Smooth muscle cell (in vitro differentiated cells): ENCODE measurements at regions not wholly inside any gene's neighbourhood (a gene's known extent, or its start where the extent isn't known, plus 50 kb on each side); places are given as distances from the start of the nearest gene placed in this dataset.

ENCODE experiments used
- DNase-seq: peaks from one replicate; lab custom pipeline; 2025; ENCODE audit not compliant: unreplicated experiment; lab: John Stamatoyannopoulos, UW
- H2AFZ ChIP-seq: fragments of 200-600 bp; sonication (generic); 2 replicates; pipeline ENCODE4 v1.6.0; 2016; ENCODE audit warnings: antibody characterized with exemption, low read depth, mild to moderate bottlenecking
- H3F3A ChIP-seq: fragments of 200-600 bp; sonication (generic); 2 replicates; pipeline ENCODE4 v1.6.0; 2017; ENCODE audit warnings: antibody characterized with exemption, low read depth
- H3K27ac ChIP-seq: fragments of 200-600 bp; sonication (generic); 2 replicates; pipeline ENCODE4 v1.5.1; 2016; ENCODE audit warnings: low read depth, mild to moderate bottlenecking
- H3K27me3 ChIP-seq: fragments of 200-600 bp; sonication (generic); 2 replicates; pipeline ENCODE4 v1.6.1; 2016; ENCODE audit warnings: low read depth, mild to moderate bottlenecking
- H3K36me3 ChIP-seq: fragments of 200-600 bp; sonication (generic); 2 replicates; pipeline ENCODE4 v1.5.1; 2016; ENCODE audit warnings: low read depth
- H3K4me1 ChIP-seq: fragments of 200-600 bp; sonication (generic); 2 replicates; pipeline ENCODE4 v1.5.1; 2016; ENCODE audit warnings: low read depth
- H3K4me2 ChIP-seq: fragments of 200-600 bp; sonication (generic); 2 replicates; pipeline ENCODE4 v1.6.0; 2016; ENCODE audit warnings: mild to moderate bottlenecking
- H3K4me3 ChIP-seq: fragments of 200-600 bp; sonication (generic); 2 replicates; pipeline ENCODE4 v1.5.1; 2016; ENCODE audit warnings: mild to moderate bottlenecking
- H3K79me2 ChIP-seq: fragments of 200-600 bp; sonication (generic); 2 replicates; pipeline ENCODE4 v1.6.0; 2016; ENCODE audit warnings: low read depth, mild to moderate bottlenecking
- H3K9ac ChIP-seq: fragments of 200-600 bp; sonication (generic); 2 replicates; pipeline ENCODE4 v1.6.0; 2016; ENCODE audit warnings: low read depth
- H3K9me3 ChIP-seq: fragments of 200-600 bp; sonication (generic); replicated peaks from 2 replicates; pipeline ENCODE4 v1.5.1; 2016; ENCODE audit warnings: low read depth
- H4K20me1 ChIP-seq: fragments of 200-600 bp; sonication (generic); 2 replicates; pipeline ENCODE4 v1.6.0; 2016; ENCODE audit warnings: low read depth
- CTCF ChIP-seq: fragments of 200-600 bp; sonication (generic); IDR thresholded peaks from 2 replicates; pipeline ENCODE4 v1.5.1; 2017; ENCODE audit warnings: borderline replicate concordance, mild to moderate bottlenecking, antibody characterized with exemption; ENCODE audit not compliant: insufficient read depth, poor library complexity, severe bottlenecking
- WGBS: methylation state at CpG from one replicate; pipeline ENCODE4 v1.1.7; 2016; ENCODE audit warnings: low lambda C conversion rate; 5-methylcytosine and 5-hydroxymethylcytosine counted together

DNA sequence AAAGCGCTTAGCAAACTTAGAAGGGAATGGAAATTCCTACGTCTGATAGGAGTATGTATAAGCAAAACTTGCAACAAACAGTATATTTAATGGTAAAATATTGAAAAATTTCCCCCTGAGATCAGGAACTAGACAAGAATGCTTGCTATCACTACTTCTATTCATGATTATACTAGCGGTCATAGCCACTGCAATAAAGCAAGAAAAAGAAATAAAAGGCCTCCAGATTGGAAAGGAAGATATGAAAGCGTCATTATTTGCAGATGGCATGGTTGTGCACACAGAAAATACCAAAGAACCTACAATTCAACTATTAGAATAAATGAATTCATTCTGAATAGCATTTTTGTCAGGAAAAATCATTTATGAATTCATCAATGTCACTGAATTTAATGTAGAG, 87.2 kb upstream of the BCOR start:
- Histone ChIP-seq H3K79me2 (no peaks in the 10 kb centered on the region), H3K27ac (no peak overlapping the region), H3F3A (no peaks in the 10 kb centered on the region), H3K36me3 (no peaks in the 10 kb centered on the region), H3K4me1 (peaks cover 8% of the 10 kb centered on the region), H3K9me3 (no peaks in the 10 kb centered on the region), H3K4me2 (no peak overlapping the region), H3K27me3 (no peaks in the 10 kb centered on the region), H2AFZ (no peak overlapping the region), H4K20me1 (no peaks in the 10 kb centered on the region), H3K4me3 (no peak overlapping the region), H3K9ac (no peak overlapping the region)
- WGBS: 86% methylated on average over 4 of the region's 4 CpGs
- TF ChIP-seq CTCF: no peak
- DNase-seq: no peak

- Histone ChIP-seq H4K20me1 (no peaks in the 10 kb centered on the region), H3K36me3 (no peaks in the 10 kb centered on the region), H3K4me3 (no peak overlapping the region), H3K27me3 (no peaks in the 10 kb centered on the region), H3F3A (peaks cover 7% of the 10 kb centered on the region), H3K4me1 (no peaks in the 10 kb centered on the region), H2AFZ (no peak overlapping the region), H3K9me3 (no peaks in the 10 kb centered on the region), H3K9ac (no peak overlapping the region), H3K4me2 (no peak overlapping the region), H3K79me2 (no peaks in the 10 kb centered on the region), H3K27ac (no peak overlapping the region)
- no peak for TF ChIP-seq CTCF
- DNase-seq: no peak
- 69% methylated on average over 2 of the region's 2 CpGs for WGBS
Measured at GRCh38 chrX:40182615-40183014, 84.9 kb upstream of the BCOR start.

GRCh38 chrX:40182095-40182494, 84.3 kb upstream of the BCOR start:
- Histone ChIP-seq H3K4me3 (no peak overlapping the region), H4K20me1 (no peaks in the 10 kb centered on the region), H3K27me3 (no peaks in the 10 kb centered on the region), H3F3A (peaks cover 11% of the 10 kb centered on the region), H3K4me1 (no peaks in the 10 kb centered on the region), H3K27ac (no peak overlapping the region), H2AFZ (no peak overlapping the region), H3K4me2 (no peak overlapping the region), H3K79me2 (no peaks in the 10 kb centered on the region), H3K36me3 (no peaks in the 10 kb centered on the region), H3K9me3 (no peaks in the 10 kb centered on the region), H3K9ac (no peak overlapping the region)
- TF ChIP-seq CTCF: no peak
- DNase-seq: no peak
- 95% methylated on average over 7 of the region's 7 CpGs for WGBS

- H3K4me2 ChIP-seq: no peak overlapping the region
- no peak for DNase-seq
- H3F3A ChIP-seq: peaks cover 14% of the 10 kb centered on the region
- H2AFZ ChIP-seq: no peak overlapping the region
- WGBS: 74% methylated on average over 7 of the region's 7 CpGs
- no peak overlapping the region for H3K27ac ChIP-seq
- no peaks in the 10 kb centered on the region for H3K79me2 ChIP-seq
- H3K36me3 ChIP-seq: no peaks in the 10 kb centered on the region
- no peaks in the 10 kb centered on the region for H3K9me3 ChIP-seq
- H3K4me3 ChIP-seq: no peak overlapping the region
- TF ChIP-seq CTCF: no peak
- H3K9ac ChIP-seq: no peak overlapping the region
- no peaks in the 10 kb centered on the region for H4K20me1 ChIP-seq
- no peaks in the 10 kb centered on the region for H3K27me3 ChIP-seq
- H3K4me1 ChIP-seq: peaks cover 6% of the 10 kb centered on the region
Measured at GRCh38 chrX:40179283-40179682, 81.5 kb upstream of the BCOR start.
